ENCODE measurements at regions not wholly inside any gene's neighbourhood (a gene's known extent, or its start where the extent isn't known, plus 50 kb on each side); places are given as distances from the start of the nearest gene placed in this dataset.

DNA sequence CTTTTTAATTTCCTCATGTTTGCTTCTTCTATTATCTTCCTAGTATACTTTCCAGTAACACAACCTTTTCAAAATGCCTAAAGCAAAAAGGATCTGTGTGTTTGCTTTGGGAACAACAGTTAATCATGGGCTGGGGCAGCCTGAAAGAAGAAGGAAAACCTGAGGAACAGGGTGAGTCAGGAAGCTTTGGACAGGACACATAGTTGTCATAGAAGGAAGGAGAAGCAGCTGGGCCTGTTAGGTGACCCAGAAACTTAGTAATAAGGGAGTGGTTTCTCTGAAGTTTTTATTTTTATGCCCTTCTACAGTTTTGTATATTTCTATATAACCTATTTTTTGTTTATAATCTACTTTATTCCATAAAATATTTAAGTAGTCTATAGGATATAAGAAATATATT is 61.4 kb downstream of the CD24 start:
- intact Hi-C loops (cut with DNase I): no loop called here
- peaks cover 0 to 3% (median 0%) of the 10 kb centered on the region in 3 donors for H3K9me3 ChIP-seq (ENCODE audit: control insufficient read depth in 2 of 3, insufficient read depth in 1 of 3, low read length in 3 of 3)
- no peak overlapping the region for H3K9ac ChIP-seq (ENCODE audit: low read length in 3 of 3)
- no peak for TF ChIP-seq CTCF (IDR thresholded peaks at IDR 0.05; ENCODE audit: borderline replicate concordance, extremely low read depth, insufficient read depth)
- no peak overlapping the region for H3K4me3 ChIP-seq (ENCODE audit: low read length in 3 of 3)
- H3K4me1 ChIP-seq (ENCODE audit: control insufficient read depth in 2 of 3, insufficient read depth in 2 of 3, low read depth in 1 of 3, low read length in 3 of 3): no peaks in the 10 kb centered on the region
- FAIRE-seq (no peak), DNase-seq (peak in 1 of 5 donors; percentile 23)
- no peaks in the 10 kb centered on the region for H3K36me3 ChIP-seq (ENCODE audit: control insufficient read depth in 2 of 3, insufficient read depth in 3 of 3, low read length in 3 of 3)
- H3K27ac ChIP-seq (ENCODE audit: low read depth in 2 of 2, low read length in 2 of 2): no peak overlapping the region
- H3K27me3 ChIP-seq (ENCODE audit: control insufficient read depth, insufficient read depth, low read length): no peaks in the 10 kb centered on the region

GRCh38 chr6:106912091-106912490 is 62.4 kb downstream of the CD24 start:
- Histone ChIP-seq H3K9me3 (ENCODE audit: control insufficient read depth in 2 of 3, insufficient read depth in 1 of 3, low read length in 3 of 3) (peaks cover 0 to 3% (median 0%) of the 10 kb centered on the region in 3 donors), H3K9ac (ENCODE audit: low read length in 3 of 3) (no peak overlapping the region), H3K4me3 (ENCODE audit: low read length in 3 of 3) (no peak overlapping the region), H3K27ac (ENCODE audit: low read depth in 2 of 2, low read length in 2 of 2) (no peak overlapping the region), H3K36me3 (ENCODE audit: control insufficient read depth in 2 of 3, insufficient read depth in 3 of 3, low read length in 3 of 3) (no peaks in the 10 kb centered on the region), H3K4me1 (ENCODE audit: control insufficient read depth in 2 of 3, insufficient read depth in 2 of 3, low read depth in 1 of 3, low read length in 3 of 3) (peaks cover 0 to 3% (median 0%) of the 10 kb centered on the region in 3 donors), H3K27me3 (ENCODE audit: control insufficient read depth, insufficient read depth, low read length) (no peaks in the 10 kb centered on the region)
- FAIRE-seq (no peak), DNase-seq (no peak)
- no peak for TF ChIP-seq CTCF (IDR thresholded peaks at IDR 0.05; ENCODE audit: borderline replicate concordance, extremely low read depth, insufficient read depth)
- intact Hi-C loops (cut with DNase I): no loop called here

DNA sequence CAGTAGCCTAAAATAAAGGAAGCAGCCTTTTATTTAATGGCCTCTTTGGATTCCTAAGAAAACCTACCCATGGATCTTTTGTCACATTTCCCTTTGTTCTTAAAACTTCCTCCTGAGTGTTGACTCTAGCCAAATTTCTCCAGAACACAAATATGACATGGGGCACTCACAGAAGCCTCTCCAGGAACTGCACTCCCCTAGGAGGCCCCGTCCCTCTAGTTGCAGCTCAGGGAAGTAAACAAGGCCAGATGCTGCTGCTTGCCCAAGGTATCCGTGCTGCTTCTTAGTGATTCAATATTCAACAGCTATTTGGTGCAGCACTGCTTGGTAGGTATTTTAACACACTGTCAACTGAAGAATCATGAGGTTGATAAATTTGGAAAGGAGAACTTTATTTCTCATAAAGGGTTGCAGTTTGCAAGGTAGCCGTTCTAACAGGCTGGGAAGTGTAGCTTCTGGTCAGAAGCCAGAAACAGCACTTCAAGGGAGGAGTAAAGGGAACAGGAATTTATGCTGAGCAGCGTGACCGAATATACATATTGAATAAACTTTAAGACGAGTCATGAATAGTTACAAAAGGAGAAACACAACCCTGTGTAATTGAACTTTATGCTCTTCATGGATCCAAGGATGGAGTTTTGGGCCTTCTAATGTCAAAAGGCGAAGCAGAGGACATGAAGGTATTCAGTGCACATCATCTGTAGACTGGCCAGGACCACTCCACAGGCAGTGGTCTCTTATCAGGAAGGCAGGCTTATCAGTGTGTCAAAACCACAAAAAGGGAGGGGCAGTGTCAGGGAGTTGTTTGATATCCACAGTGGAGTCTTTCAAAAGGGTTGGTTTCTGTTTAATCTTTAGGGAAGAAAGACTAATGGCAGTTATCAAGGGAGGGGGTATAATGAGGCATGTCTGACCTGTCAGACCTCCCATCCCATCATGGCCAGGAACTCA is 63.3 kb downstream of the CD24 start:
- no peaks in the 10 kb centered on the region for H3K36me3 ChIP-seq (ENCODE audit: control insufficient read depth in 2 of 3, insufficient read depth in 3 of 3, low read length in 3 of 3)
- no peak overlapping the region for H3K4me3 ChIP-seq (ENCODE audit: low read length in 3 of 3)
- no peak overlapping the region for H3K27ac ChIP-seq (ENCODE audit: low read depth in 2 of 2, low read length in 2 of 2)
- peaks cover 0 to 3% (median 0%) of the 10 kb centered on the region in 3 donors for H3K4me1 ChIP-seq (ENCODE audit: control insufficient read depth in 2 of 3, insufficient read depth in 2 of 3, low read depth in 1 of 3, low read length in 3 of 3)
- no peaks in the 10 kb centered on the region for H3K27me3 ChIP-seq (ENCODE audit: control insufficient read depth, insufficient read depth, low read length)
- H3K9ac ChIP-seq (ENCODE audit: low read length in 3 of 3): no peak overlapping the region
- DNase-seq (no peak), FAIRE-seq (no peak)
- H3K9me3 ChIP-seq (ENCODE audit: control insufficient read depth in 2 of 3, insufficient read depth in 1 of 3, low read length in 3 of 3): peaks cover 0 to 3% (median 0%) of the 10 kb centered on the region in 3 donors
- TF ChIP-seq CTCF (IDR thresholded peaks at IDR 0.05; ENCODE audit: borderline replicate concordance, extremely low read depth, insufficient read depth): no peak
- intact Hi-C loops (cut with DNase I): no loop called here

All from kidney (tissue), 13 donors.